Smooth muscle cell (in vitro differentiated cells): ENCODE measurements at regions not wholly inside any gene's neighbourhood (a gene's known extent, or its start where the extent isn't known, plus 50 kb on each side); places are given as distances from the start of the nearest gene placed in this dataset.

Source experiments
- DNase-seq: peaks from one replicate; lab custom pipeline; 2025; ENCODE audit not compliant: unreplicated experiment; lab: John Stamatoyannopoulos, UW
- H2AFZ ChIP-seq: fragments of 200-600 bp; sonication (generic); 2 replicates; pipeline ENCODE4 v1.6.0; 2016; ENCODE audit warnings: antibody characterized with exemption, low read depth, mild to moderate bottlenecking
- H3F3A ChIP-seq: fragments of 200-600 bp; sonication (generic); 2 replicates; pipeline ENCODE4 v1.6.0; 2017; ENCODE audit warnings: antibody characterized with exemption, low read depth
- H3K27ac ChIP-seq: fragments of 200-600 bp; sonication (generic); 2 replicates; pipeline ENCODE4 v1.5.1; 2016; ENCODE audit warnings: low read depth, mild to moderate bottlenecking
- H3K27me3 ChIP-seq: fragments of 200-600 bp; sonication (generic); 2 replicates; pipeline ENCODE4 v1.6.1; 2016; ENCODE audit warnings: low read depth, mild to moderate bottlenecking
- H3K36me3 ChIP-seq: fragments of 200-600 bp; sonication (generic); 2 replicates; pipeline ENCODE4 v1.5.1; 2016; ENCODE audit warnings: low read depth
- H3K4me1 ChIP-seq: fragments of 200-600 bp; sonication (generic); 2 replicates; pipeline ENCODE4 v1.5.1; 2016; ENCODE audit warnings: low read depth
- H3K4me2 ChIP-seq: fragments of 200-600 bp; sonication (generic); 2 replicates; pipeline ENCODE4 v1.6.0; 2016; ENCODE audit warnings: mild to moderate bottlenecking
- H3K4me3 ChIP-seq: fragments of 200-600 bp; sonication (generic); 2 replicates; pipeline ENCODE4 v1.5.1; 2016; ENCODE audit warnings: mild to moderate bottlenecking
- H3K79me2 ChIP-seq: fragments of 200-600 bp; sonication (generic); 2 replicates; pipeline ENCODE4 v1.6.0; 2016; ENCODE audit warnings: low read depth, mild to moderate bottlenecking
- H3K9ac ChIP-seq: fragments of 200-600 bp; sonication (generic); 2 replicates; pipeline ENCODE4 v1.6.0; 2016; ENCODE audit warnings: low read depth
- H3K9me3 ChIP-seq: fragments of 200-600 bp; sonication (generic); replicated peaks from 2 replicates; pipeline ENCODE4 v1.5.1; 2016; ENCODE audit warnings: low read depth
- H4K20me1 ChIP-seq: fragments of 200-600 bp; sonication (generic); 2 replicates; pipeline ENCODE4 v1.6.0; 2016; ENCODE audit warnings: low read depth
- WGBS: methylation state at CpG from one replicate; pipeline ENCODE4 v1.1.7; 2016; ENCODE audit warnings: low lambda C conversion rate; 5-methylcytosine and 5-hydroxymethylcytosine counted together
- TF ChIP-seq, protein P1 (sequence below): fragments of 200-600 bp; sonication (generic); IDR thresholded peaks from 2 replicates; pipeline ENCODE4 v1.5.1; 2017; ENCODE audit warnings: borderline replicate concordance, mild to moderate bottlenecking, antibody characterized with exemption; ENCODE audit not compliant: insufficient read depth, poor library complexity, severe bottlenecking

GRCh38 chr4:8727131-8727530 lies 134.6 kb downstream of the CPZ start:
- no peak for DNase-seq

GRCh38 chr4:8726344-8726851 lies 133.8 kb downstream of the CPZ start:
- no peak overlapping the region for H3K9ac ChIP-seq
- H3K79me2 ChIP-seq: no peaks in the 10 kb centered on the region
- H3K4me3 ChIP-seq: no peak overlapping the region
- no peaks in the 10 kb centered on the region for H3K36me3 ChIP-seq
- no peak overlapping the region for H3K4me2 ChIP-seq
- no peak for DNase-seq
- no peak overlapping the region for H3K27ac ChIP-seq
- no peaks in the 10 kb centered on the region for H4K20me1 ChIP-seq
- H2AFZ ChIP-seq: no peak overlapping the region
- H3K27me3 ChIP-seq: no peaks in the 10 kb centered on the region
- TF ChIP-seq, protein P1, sequence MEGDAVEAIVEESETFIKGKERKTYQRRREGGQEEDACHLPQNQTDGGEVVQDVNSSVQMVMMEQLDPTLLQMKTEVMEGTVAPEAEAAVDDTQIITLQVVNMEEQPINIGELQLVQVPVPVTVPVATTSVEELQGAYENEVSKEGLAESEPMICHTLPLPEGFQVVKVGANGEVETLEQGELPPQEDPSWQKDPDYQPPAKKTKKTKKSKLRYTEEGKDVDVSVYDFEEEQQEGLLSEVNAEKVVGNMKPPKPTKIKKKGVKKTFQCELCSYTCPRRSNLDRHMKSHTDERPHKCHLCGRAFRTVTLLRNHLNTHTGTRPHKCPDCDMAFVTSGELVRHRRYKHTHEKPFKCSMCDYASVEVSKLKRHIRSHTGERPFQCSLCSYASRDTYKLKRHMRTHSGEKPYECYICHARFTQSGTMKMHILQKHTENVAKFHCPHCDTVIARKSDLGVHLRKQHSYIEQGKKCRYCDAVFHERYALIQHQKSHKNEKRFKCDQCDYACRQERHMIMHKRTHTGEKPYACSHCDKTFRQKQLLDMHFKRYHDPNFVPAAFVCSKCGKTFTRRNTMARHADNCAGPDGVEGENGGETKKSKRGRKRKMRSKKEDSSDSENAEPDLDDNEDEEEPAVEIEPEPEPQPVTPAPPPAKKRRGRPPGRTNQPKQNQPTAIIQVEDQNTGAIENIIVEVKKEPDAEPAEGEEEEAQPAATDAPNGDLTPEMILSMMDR: no peak
- H3F3A ChIP-seq: no peaks in the 10 kb centered on the region
- WGBS: 70% methylated on average over 9 of the region's 9 CpGs
- no peaks in the 10 kb centered on the region for H3K9me3 ChIP-seq
- no peaks in the 10 kb centered on the region for H3K4me1 ChIP-seq

More at GRCh38 chr4:8727131-8727530, 134.6 kb downstream of the CPZ start:
- Histone ChIP-seq H3K36me3 (no peaks in the 10 kb centered on the region), H4K20me1 (no peaks in the 10 kb centered on the region), H3F3A (no peaks in the 10 kb centered on the region), H3K27ac (no peak overlapping the region), H3K4me2 (no peak overlapping the region), H2AFZ (no peak overlapping the region), H3K9me3 (no peaks in the 10 kb centered on the region), H3K27me3 (no peaks in the 10 kb centered on the region), H3K4me1 (no peaks in the 10 kb centered on the region), H3K9ac (no peak overlapping the region), H3K79me2 (no peaks in the 10 kb centered on the region), H3K4me3 (no peak overlapping the region)
- TF ChIP-seq, protein P1: no peak
- WGBS: 78% methylated on average over 10 of the region's 12 CpGs

GRCh38 chr4:8725845-8726244 lies 133.3 kb downstream of the CPZ start:
- Histone ChIP-seq H3F3A (no peaks in the 10 kb centered on the region), H3K9ac (no peak overlapping the region), H2AFZ (no peak overlapping the region), H4K20me1 (no peaks in the 10 kb centered on the region), H3K4me2 (no peak overlapping the region), H3K4me1 (no peaks in the 10 kb centered on the region), H3K36me3 (no peaks in the 10 kb centered on the region), H3K27ac (no peak overlapping the region), H3K9me3 (no peaks in the 10 kb centered on the region), H3K79me2 (no peaks in the 10 kb centered on the region), H3K27me3 (peaks cover 5% of the 10 kb centered on the region), H3K4me3 (no peak overlapping the region)
- TF ChIP-seq, protein P1: no peak
- DNase-seq: no peak
- WGBS: 93% methylated on average over 10 of the region's 10 CpGs
